NCI-H82 treated with DMSO at 0.1 percent for 48 hours (cell line): ENCODE measurements at regions not wholly inside any gene's neighbourhood (a gene's known extent, or its start where the extent isn't known, plus 50 kb on each side); places are given as distances from the start of the nearest gene placed in this dataset.

Experiments
- DNase-seq: peaks from one replicate; lab custom pipeline; 2025; ENCODE audit not compliant: unreplicated experiment; lab: John Stamatoyannopoulos, UW

- DNase-seq, result peak; percentile 36
Measured at GRCh38 chr1:243917177-243917862, 67.3 kb upstream of the AKT3 start.

- DNase-seq, result no peak
Measured at GRCh38 chr1:243916160-243916559, 66.1 kb upstream of the AKT3 start.

GRCh38 chr1:243912347-243912746 lies 62.3 kb upstream of the AKT3 start:
- DNase-seq, result no peak

DNA sequence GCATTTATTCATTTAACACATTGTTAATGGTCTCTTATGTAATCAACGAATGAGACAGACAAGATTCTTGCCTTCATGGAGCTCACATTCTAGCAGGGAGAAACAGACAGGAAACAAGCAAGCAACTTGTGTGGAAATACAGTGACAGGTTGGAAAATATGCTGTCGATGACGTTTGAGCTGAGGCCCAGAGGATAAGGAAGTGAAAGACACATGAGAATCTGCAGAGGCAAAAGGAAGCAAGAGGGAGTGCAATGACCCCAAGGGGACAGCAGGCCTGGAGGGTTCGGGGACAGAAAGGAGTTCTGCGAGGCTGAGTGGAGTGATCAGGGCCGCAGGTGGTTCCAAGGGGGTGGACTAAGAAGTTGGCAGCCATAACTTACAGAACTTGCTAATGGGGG lies 60.6 kb upstream of the AKT3 start:
- no peak for DNase-seq

DNA sequence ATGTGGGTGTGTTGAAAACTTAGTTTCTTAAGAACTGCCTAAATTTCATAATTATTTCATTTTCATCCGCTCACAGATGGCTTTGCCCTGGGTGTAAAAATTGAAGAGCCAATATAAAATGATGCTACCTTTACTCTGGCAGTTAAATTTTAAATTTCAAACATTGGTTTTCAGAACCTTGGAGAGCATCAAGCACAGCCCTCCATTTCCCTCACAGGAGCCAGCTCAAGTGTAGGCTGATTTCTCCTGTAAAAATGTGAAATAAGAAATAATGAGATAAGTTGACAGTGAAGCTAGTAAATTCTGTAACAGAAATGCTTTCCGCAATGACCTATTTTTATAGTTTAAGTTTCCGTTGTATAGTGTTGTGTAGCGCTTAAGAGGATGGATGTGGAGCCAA lies 53.9 kb upstream of the AKT3 start:
- DNase-seq, result no peak

- no peak for DNase-seq
Measured at GRCh38 chr1:243903041-243903440, 53.0 kb upstream of the AKT3 start.

DNA sequence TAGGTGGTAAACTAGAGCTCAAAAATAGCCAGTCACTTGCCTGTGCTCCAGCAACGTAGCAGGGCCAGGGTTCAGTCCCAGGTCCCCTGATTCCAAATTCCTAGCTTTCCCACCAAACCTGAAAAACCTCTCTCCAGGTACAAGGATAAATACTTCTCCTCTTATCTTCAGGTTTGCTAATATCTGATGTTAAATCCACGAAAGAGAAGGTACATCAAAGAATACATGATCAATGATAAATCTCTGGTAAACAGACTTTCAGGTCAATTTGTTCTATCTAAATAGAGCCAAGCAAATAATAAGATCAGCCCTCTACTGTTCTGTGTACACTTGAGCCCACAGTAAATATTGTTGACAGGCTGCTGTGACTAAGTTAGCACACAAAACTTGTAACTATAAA lies 52.1 kb upstream of the AKT3 start:
- peak; percentile 23 for DNase-seq
